ENCODE measurements at regions not wholly inside any gene's neighbourhood (a gene's known extent, or its start where the extent isn't known, plus 50 kb on each side); places are given as distances from the start of the nearest gene placed in this dataset.

DNA sequence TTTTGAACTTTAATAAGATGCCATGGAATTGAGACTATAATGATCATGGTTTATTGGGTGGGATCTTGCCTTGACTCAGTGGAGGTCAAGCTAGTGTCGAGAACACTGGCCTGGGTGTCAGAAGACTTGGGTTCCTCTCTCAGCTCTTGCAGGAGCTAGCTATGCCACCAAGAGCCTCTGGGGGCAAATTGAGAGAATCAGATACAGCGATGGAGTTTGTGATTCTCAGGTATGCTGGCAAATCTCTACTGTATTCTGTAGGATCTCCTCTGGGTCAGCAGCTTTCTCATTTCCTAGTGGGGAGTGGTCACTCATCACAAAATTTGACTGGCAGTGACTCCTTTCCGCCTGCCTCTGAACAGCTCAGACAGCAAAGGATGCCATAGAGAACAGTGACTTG is 477.0 kb downstream of the RNF144A start:
- H3K9ac ChIP-seq = no peak overlapping the region
- H3K27me3 ChIP-seq (ENCODE audit: insufficient read depth, low read depth) = no peaks in the 10 kb centered on the region
- no peaks in the 10 kb centered on the region for H4K20me1 ChIP-seq (ENCODE audit: insufficient read depth)
- TF ChIP-seq, protein P1, sequence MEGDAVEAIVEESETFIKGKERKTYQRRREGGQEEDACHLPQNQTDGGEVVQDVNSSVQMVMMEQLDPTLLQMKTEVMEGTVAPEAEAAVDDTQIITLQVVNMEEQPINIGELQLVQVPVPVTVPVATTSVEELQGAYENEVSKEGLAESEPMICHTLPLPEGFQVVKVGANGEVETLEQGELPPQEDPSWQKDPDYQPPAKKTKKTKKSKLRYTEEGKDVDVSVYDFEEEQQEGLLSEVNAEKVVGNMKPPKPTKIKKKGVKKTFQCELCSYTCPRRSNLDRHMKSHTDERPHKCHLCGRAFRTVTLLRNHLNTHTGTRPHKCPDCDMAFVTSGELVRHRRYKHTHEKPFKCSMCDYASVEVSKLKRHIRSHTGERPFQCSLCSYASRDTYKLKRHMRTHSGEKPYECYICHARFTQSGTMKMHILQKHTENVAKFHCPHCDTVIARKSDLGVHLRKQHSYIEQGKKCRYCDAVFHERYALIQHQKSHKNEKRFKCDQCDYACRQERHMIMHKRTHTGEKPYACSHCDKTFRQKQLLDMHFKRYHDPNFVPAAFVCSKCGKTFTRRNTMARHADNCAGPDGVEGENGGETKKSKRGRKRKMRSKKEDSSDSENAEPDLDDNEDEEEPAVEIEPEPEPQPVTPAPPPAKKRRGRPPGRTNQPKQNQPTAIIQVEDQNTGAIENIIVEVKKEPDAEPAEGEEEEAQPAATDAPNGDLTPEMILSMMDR (conservative IDR thresholded peaks at IDR 0.05; ENCODE audit: low read depth, low read length) = no peak
- no peak overlapping the region for H2AFZ ChIP-seq (ENCODE audit: low read depth)
- H3K27ac ChIP-seq = no peak overlapping the region
- H3K4me3 ChIP-seq (IDR thresholded peaks at IDR 0.05; ENCODE audit: insufficient read depth, low read depth, low read length) = no peak overlapping the region
- H3K4me1 ChIP-seq (ENCODE audit: low read depth, poor library complexity, severe bottlenecking) = no peaks in the 10 kb centered on the region
- H3K79me2 ChIP-seq (ENCODE audit: insufficient read depth, low read depth) = no peaks in the 10 kb centered on the region
- no peak overlapping the region for H3K4me2 ChIP-seq
- H3K36me3 ChIP-seq (ENCODE audit: insufficient read depth) = no peaks in the 10 kb centered on the region

DNA sequence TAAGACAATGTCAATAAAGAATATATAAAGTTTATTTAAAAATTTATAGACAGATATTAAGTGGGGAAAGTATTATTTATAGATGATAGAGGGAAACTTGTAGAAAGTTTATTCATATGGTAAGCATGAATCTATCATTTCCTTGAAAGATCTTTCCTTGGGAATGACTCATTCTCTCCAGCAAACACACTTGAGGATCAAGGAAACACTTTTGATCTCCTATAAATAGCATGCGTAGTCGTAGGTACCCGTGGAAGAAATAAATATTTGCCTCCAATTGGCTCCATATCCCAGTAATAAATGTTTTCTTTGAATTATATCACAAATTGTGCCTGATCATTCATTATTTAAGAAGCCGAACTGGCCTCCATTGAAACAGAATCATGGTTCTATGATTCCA is 483.4 kb downstream of the RNF144A start:
- no peak overlapping the region for H3K27ac ChIP-seq
- H3K9ac ChIP-seq = no peak overlapping the region
- H3K4me2 ChIP-seq = no peak overlapping the region
- H3K79me2 ChIP-seq (ENCODE audit: insufficient read depth, low read depth) = no peaks in the 10 kb centered on the region
- no peaks in the 10 kb centered on the region for H4K20me1 ChIP-seq (ENCODE audit: insufficient read depth)
- no peak overlapping the region for H3K4me3 ChIP-seq (IDR thresholded peaks at IDR 0.05; ENCODE audit: insufficient read depth, low read depth, low read length)
- TF ChIP-seq, protein P1 (conservative IDR thresholded peaks at IDR 0.05; ENCODE audit: low read depth, low read length) = no peak
- H3K4me1 ChIP-seq (ENCODE audit: low read depth, poor library complexity, severe bottlenecking) = no peaks in the 10 kb centered on the region
- no peak overlapping the region for H2AFZ ChIP-seq (ENCODE audit: low read depth)
- no peaks in the 10 kb centered on the region for H3K27me3 ChIP-seq (ENCODE audit: insufficient read depth, low read depth)
- H3K36me3 ChIP-seq (ENCODE audit: insufficient read depth) = no peaks in the 10 kb centered on the region

DNA sequence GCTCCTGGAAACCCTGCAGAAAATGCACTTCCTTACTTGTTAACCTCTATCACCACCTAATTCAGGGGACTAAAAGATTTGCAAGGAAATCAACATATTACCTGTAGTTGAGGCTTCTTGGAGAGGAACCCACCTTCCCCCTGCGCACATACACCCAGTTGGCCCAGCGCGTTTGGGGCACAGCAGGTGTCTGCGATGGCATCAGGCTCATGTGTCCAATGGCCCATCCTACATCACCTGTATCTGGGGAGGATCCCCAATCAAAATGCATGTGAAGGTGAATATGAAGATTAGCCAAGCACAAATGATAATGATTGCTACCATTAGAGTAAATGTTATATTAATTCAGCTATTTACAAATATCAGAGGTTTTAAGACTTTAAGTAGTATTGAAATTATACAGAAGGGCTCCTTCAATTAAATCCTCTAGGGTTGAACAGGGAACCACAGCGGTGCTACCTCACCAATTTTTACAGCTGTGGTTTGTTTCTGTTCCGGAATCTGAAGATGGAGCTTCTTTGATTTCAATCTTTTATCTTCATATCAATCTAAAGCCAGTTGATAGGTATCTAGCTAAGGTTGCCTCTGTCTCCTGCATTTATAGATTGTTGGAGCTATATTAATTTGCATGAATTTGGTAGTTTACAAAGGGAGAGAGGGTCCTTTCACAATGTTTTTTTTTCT is 486.0 kb downstream of the RNF144A start:
- no peaks in the 10 kb centered on the region for H4K20me1 ChIP-seq (ENCODE audit: insufficient read depth)
- TF ChIP-seq, protein P1 (conservative IDR thresholded peaks at IDR 0.05; ENCODE audit: low read depth, low read length) = no peak
- H3K4me2 ChIP-seq = no peak overlapping the region

DNA sequence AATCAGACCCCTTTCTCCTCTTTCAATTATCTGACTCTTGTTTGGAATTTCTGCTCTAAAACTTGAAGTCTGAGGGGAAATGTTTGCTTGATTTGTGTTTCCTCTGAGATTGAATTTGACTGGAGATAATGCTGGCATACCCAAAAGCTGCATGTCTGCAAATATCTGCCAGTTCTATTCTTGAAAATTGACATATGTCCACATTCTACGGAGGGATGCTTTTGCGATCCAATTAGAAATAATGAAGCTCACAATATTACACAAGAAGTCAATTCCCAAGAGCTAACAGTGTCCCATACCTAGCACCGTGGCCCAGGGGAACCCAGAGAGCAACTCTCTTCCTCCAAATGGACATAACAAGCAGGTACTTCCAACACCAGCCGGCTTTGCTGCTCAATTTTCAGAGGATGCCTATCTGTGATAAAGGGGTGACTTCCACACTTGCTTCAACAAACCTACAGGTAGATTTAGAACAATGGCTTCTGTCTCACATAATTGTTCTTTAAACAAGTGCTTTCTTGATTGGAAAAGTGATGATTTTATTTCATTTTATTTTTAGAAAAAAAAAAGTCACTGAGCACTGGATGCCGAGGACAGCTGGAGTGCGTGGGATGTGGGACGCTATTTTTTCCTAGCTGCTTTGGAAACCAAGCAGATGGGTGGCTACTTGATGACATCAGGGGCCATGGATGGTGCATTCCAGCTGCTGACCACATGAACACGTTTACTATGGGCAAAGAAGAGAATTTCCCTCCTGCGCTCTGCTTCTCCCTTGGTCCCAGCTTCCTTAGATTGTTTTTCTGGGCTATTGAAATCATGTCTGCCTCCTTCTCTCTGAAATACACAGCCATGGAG is 488.9 kb downstream of the RNF144A start:
- TF ChIP-seq, protein P1 (conservative IDR thresholded peaks at IDR 0.05; ENCODE audit: low read depth, low read length) = no peak
- H3K4me3 ChIP-seq (IDR thresholded peaks at IDR 0.05; ENCODE audit: insufficient read depth, low read depth, low read length) = no peak overlapping the region
- H3K4me1 ChIP-seq (ENCODE audit: low read depth, poor library complexity, severe bottlenecking) = no peaks in the 10 kb centered on the region

More for the DNA sequence above, 486.0 kb downstream of the RNF144A start:
- Histone ChIP-seq H3K79me2 (ENCODE audit: insufficient read depth, low read depth) (no peaks in the 10 kb centered on the region), H3K9ac (no peak overlapping the region), H3K27ac (no peak overlapping the region), H3K36me3 (ENCODE audit: insufficient read depth) (no peaks in the 10 kb centered on the region), H3K27me3 (ENCODE audit: insufficient read depth, low read depth) (no peaks in the 10 kb centered on the region), H3K4me1 (ENCODE audit: low read depth, poor library complexity, severe bottlenecking) (no peaks in the 10 kb centered on the region), H3K4me3 (IDR thresholded peaks at IDR 0.05; ENCODE audit: insufficient read depth, low read depth, low read length) (no peak overlapping the region), H2AFZ (ENCODE audit: low read depth) (no peak overlapping the region)

More for the DNA sequence above, 488.9 kb downstream of the RNF144A start:
- H3K36me3 ChIP-seq (ENCODE audit: insufficient read depth) = no peaks in the 10 kb centered on the region
- no peaks in the 10 kb centered on the region for H4K20me1 ChIP-seq (ENCODE audit: insufficient read depth)
- H3K4me2 ChIP-seq = no peak overlapping the region
- no peaks in the 10 kb centered on the region for H3K79me2 ChIP-seq (ENCODE audit: insufficient read depth, low read depth)
- H3K9ac ChIP-seq = no peak overlapping the region
- H2AFZ ChIP-seq (ENCODE audit: low read depth) = no peak overlapping the region
- no peak overlapping the region for H3K27ac ChIP-seq
- H3K27me3 ChIP-seq (ENCODE audit: insufficient read depth, low read depth) = no peaks in the 10 kb centered on the region

Measured in KMS-11 (cell line).